ENCODE measurements at regions not wholly inside any gene's neighbourhood (a gene's known extent, or its start where the extent isn't known, plus 50 kb on each side); places are given as distances from the start of the nearest gene placed in this dataset.
"Not testable (repeated sequence)": the region's sequence is repeated elsewhere in the genome, so short reads cannot be mapped to it uniquely, and the experiment has no call there.

DNA sequence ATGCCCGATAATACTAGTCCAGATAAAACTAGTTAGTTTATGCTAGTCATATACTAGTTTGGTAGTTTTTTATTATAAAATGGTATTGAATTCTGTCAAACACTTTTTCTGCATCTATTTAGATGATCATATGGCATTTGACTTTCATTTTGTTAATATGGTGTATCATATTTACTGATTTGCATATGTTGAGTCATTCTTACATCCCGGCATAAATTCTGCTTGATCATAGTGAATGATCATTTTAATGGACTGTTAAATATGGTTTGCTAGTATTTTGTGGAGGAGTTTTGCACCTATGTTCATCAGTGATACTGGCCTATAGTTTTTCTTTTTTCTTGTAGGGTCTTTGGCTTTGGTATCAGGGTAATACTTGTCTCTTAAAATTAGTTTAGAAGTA is 365.6 kb downstream of the TAF11L14 start:
- TF ChIP-seq, protein P1, sequence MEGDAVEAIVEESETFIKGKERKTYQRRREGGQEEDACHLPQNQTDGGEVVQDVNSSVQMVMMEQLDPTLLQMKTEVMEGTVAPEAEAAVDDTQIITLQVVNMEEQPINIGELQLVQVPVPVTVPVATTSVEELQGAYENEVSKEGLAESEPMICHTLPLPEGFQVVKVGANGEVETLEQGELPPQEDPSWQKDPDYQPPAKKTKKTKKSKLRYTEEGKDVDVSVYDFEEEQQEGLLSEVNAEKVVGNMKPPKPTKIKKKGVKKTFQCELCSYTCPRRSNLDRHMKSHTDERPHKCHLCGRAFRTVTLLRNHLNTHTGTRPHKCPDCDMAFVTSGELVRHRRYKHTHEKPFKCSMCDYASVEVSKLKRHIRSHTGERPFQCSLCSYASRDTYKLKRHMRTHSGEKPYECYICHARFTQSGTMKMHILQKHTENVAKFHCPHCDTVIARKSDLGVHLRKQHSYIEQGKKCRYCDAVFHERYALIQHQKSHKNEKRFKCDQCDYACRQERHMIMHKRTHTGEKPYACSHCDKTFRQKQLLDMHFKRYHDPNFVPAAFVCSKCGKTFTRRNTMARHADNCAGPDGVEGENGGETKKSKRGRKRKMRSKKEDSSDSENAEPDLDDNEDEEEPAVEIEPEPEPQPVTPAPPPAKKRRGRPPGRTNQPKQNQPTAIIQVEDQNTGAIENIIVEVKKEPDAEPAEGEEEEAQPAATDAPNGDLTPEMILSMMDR (IDR thresholded peaks at IDR 0.05; ENCODE audit: borderline replicate concordance, insufficient read depth, low read depth, low read length): no peak
- no peak overlapping the region for H3K4me3 ChIP-seq (ENCODE audit: low read depth, low read length)

DNA sequence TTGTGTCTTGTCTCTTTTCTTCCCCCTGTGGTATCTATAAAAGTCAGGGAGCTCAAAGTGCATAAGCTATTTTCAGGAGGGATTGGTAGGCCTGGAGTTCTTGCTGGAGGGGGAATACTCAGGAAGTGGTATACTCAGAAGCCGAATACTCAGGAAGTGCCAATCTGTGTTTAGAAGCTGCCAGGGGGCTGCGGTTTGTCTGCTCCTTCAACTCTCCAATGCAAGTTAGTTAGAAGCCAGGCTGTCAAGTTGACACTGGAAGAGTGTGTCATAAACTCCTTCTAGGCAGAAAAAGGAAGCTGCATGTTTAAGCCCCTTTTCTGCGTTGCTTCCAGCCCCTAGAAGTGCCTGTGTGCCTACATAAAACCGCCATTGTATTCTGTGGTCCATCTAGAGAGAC is 366.5 kb downstream of the TAF11L14 start:
- TF ChIP-seq, protein P1 (IDR thresholded peaks at IDR 0.05; ENCODE audit: borderline replicate concordance, insufficient read depth, low read depth, low read length): no peak
- no peak overlapping the region for H3K4me3 ChIP-seq (ENCODE audit: low read depth, low read length)

DNA sequence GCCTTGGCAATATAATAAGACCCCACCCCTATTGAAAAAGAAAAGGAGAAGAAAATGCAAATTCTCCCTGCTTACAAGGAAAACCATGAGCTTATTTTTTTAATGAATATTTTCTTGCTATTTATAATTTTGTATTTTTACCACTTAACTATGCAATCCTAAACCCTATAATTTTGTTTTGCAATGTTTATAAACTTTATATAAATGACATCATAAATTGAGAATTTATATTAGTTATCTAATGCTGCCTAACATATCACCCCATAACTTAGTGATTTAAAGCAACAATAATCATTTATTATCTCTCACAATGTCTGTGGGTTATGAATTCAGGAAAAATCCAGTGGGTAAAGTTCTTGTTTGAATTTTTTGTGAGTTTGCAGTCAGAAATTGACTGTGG is 369.1 kb downstream of the TAF11L14 start:
- TF ChIP-seq, protein P1 (IDR thresholded peaks at IDR 0.05; ENCODE audit: borderline replicate concordance, insufficient read depth, low read depth, low read length): no peak
- H3K4me3 ChIP-seq (ENCODE audit: low read depth, low read length): no peak overlapping the region

DNA sequence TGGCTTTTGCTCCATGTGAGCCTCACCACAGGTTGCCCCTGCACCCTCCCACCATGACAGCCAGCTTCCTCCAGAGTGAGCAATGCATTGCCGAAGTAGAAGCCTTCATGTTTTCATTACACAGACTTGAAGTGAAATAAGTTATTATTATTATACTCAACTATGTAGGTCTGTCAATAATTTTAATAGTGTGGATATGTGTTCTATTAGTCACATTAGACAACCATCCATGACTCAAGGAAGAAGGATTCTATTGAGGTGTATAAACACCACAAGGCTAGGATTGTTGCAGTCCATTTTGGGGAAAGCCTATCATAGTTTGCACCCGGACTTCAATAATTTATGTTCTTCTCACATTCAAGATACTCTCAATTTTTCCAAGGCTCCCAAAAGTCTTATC is 369.5 kb downstream of the TAF11L14 start:
- TF ChIP-seq, protein P1 (IDR thresholded peaks at IDR 0.05; ENCODE audit: borderline replicate concordance, insufficient read depth, low read depth, low read length): no peak
- H3K4me3 ChIP-seq (ENCODE audit: low read depth, low read length): no peak overlapping the region

DNA sequence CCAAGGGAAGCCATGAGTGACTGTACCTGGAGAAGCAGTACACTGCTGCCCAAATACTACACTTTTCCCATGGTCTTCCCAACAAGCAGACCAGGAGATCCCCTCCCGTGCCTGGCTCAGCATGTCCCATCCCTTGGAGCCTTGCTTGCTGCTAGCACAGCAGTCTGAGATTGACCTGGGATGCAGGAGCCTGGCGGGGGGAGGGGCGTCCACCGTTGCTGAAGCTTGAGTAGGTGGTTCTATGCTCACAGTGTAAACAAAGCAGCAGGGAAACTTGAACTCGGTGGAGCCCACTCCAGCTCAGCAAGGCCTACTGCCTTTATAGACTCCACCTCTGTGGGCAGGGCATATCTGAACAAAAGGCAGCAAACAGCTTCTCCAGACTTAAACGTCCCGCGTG is 372.0 kb downstream of the TAF11L14 start:
- H3K4me3 ChIP-seq (ENCODE audit: low read depth, low read length): not testable (repeated sequence)

DNA sequence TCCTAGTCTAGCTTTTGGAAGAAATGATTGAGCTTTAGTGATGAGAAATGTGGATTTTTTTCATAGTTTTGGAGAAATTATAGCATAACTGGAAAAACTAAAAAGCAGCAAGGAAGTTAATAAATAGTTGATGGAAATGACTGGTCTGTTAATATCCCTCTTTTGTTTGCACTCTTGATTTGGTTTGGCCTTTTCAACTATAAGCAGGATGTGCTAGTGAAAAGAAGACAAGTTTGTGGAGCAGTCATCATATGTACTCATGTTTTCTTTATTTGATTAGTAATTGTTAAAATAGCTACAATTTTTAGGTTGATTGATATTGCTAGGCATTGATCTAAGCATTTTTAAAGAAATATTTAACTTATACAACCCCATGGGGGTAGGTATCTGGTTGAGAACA is 374.7 kb downstream of the TAF11L14 start:
- no peak overlapping the region for H3K4me3 ChIP-seq (ENCODE audit: low read depth, low read length)
- TF ChIP-seq, protein P1 (IDR thresholded peaks at IDR 0.05; ENCODE audit: borderline replicate concordance, insufficient read depth, low read depth, low read length): no peak

DNA sequence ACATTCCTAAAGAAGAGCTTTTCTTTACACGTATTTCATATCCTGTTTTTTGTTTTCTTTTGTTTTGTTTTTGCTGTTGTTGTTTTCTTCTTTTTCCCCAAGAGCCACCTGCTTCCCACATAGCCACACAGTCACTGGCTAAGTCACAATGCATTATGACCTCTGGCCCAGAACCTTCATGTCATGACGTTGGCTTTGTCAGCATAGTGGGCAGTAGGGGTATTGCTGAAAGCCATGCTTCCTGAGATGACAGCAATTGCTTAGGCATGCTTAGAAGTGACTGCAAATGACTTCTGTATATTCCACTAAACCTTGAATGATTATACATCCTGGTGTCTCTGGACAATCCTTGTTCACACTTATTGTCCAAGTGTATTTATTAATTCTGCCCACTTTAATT is 375.8 kb downstream of the TAF11L14 start:
- TF ChIP-seq, protein P1 (IDR thresholded peaks at IDR 0.05; ENCODE audit: borderline replicate concordance, insufficient read depth, low read depth, low read length): no peak
- no peak overlapping the region for H3K4me3 ChIP-seq (ENCODE audit: low read depth, low read length)

DNA sequence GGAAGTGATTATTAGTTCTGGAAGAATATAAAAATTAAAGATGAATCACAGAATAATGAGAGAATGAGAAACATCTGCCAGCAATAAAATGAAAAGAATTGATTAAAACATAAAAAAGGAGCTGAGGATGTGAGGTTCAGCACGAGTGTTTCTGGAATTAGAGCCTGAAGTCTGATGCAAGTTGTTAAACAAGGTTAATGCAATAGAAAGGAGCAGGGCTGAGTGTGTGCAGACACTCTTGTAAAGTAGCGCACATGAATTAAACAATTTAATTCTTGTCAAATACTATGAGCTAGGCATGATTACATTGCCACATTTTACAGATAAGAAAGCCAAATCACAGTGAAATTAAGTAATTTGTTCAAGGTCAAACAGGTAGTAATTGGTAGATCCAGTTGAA is 384.2 kb downstream of the TAF11L14 start:
- no peak overlapping the region for H3K4me3 ChIP-seq (ENCODE audit: low read depth, low read length)
- TF ChIP-seq, protein P1 (IDR thresholded peaks at IDR 0.05; ENCODE audit: borderline replicate concordance, insufficient read depth, low read depth, low read length): no peak

Measured in GM12875 (cell line).